PC-3 (cell line): ENCODE measurements at regions not wholly inside any gene's neighbourhood (a gene's known extent, or its start where the extent isn't known, plus 50 kb on each side); places are given as distances from the start of the nearest gene placed in this dataset.

Experiments
- EZH2 ChIP-seq: fragments of 300-600 bp; sonication (generic); IDR thresholded peaks from one replicate; pipeline ENCODE4 v1.6.1; 2017; ENCODE audit warnings: antibody characterized with exemption, mild to moderate bottlenecking, low read length; ENCODE audit not compliant: unreplicated experiment
- TF ChIP-seq, protein P1 (sequence below): fragments of 300-600 bp; sonication (generic); conservative IDR thresholded peaks from 2 replicates; pipeline ENCODE4 v1.5.1; 2017; ENCODE audit warnings: antibody characterized with exemption, low read depth, mild to moderate bottlenecking, low read length

DNA sequence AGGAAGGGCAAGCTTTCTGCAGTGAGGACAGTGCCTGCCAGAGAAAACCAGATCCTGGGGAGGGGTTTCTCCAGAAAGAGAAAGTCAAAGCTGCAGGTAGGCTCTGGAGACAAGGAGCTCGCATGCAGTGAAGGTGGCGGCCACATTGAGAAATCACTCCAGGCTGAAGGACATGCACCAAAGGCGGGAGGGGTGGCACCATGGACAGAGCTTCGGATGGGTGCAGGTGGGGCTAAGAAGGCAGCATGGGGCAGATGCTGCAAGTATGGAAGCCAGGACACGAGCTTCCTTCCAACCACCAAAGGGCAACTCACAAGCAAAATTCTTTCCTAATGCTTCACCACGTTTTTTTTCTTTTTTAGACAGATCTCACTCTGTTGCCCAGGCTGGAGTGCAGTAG lies 104.4 kb upstream of the SLC35G4 start:
- TF ChIP-seq, protein P1, sequence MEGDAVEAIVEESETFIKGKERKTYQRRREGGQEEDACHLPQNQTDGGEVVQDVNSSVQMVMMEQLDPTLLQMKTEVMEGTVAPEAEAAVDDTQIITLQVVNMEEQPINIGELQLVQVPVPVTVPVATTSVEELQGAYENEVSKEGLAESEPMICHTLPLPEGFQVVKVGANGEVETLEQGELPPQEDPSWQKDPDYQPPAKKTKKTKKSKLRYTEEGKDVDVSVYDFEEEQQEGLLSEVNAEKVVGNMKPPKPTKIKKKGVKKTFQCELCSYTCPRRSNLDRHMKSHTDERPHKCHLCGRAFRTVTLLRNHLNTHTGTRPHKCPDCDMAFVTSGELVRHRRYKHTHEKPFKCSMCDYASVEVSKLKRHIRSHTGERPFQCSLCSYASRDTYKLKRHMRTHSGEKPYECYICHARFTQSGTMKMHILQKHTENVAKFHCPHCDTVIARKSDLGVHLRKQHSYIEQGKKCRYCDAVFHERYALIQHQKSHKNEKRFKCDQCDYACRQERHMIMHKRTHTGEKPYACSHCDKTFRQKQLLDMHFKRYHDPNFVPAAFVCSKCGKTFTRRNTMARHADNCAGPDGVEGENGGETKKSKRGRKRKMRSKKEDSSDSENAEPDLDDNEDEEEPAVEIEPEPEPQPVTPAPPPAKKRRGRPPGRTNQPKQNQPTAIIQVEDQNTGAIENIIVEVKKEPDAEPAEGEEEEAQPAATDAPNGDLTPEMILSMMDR: no peak
- no peak for TF ChIP-seq EZH2
